Karpas-422 (cell line): ENCODE measurements at regions not wholly inside any gene's neighbourhood (a gene's known extent, or its start where the extent isn't known, plus 50 kb on each side); places are given as distances from the start of the nearest gene placed in this dataset.

Source experiments
- DNase-seq: peaks from one replicate; pipeline ENCODE4 v3.0.0-alpha.2; 2015
- H2AFZ ChIP-seq: fragments of 200-600 bp; sonication (generic); 2 replicates; pipeline ENCODE4 v1.6.1; 2014; ENCODE audit warnings: antibody characterized with exemption, low read length, mixed read lengths
- H3K27ac ChIP-seq: fragments of 200-600 bp; sonication (generic); 2 replicates; pipeline ENCODE4 v1.5.1; 2014; ENCODE audit warnings: mild to moderate bottlenecking, low read length, moderate library complexity
- H3K27me3 ChIP-seq: fragments of 200-600 bp; sonication (generic); 2 replicates; pipeline ENCODE4 v1.6.1; 2014; ENCODE audit warnings: low read length, mixed read lengths
- H3K36me3 ChIP-seq: fragments of 200-600 bp; sonication (generic); 2 replicates; pipeline ENCODE4 v1.6.1; 2014; ENCODE audit warnings: low read length, mixed read lengths; ENCODE audit not compliant: insufficient read depth
- H3K4me1 ChIP-seq: fragments of 200-600 bp; sonication (generic); 2 replicates; pipeline ENCODE4 v1.6.1; 2014; ENCODE audit warnings: mild to moderate bottlenecking, low read length, mixed read lengths
- H3K4me2 ChIP-seq: fragments of 200-600 bp; sonication (generic); 2 replicates; pipeline ENCODE4 v1.6.1; 2014; ENCODE audit warnings: low read length, low read depth, mild to moderate bottlenecking; ENCODE audit not compliant: poor library complexity, severe bottlenecking
- H3K4me3 ChIP-seq: fragments of 200-600 bp; sonication (generic); 2 replicates; pipeline ENCODE4 v1.5.1; 2014; ENCODE audit warnings: mild to moderate bottlenecking, antibody characterized with exemption, low read length, mixed read lengths
- H3K79me2 ChIP-seq: fragments of 200-600 bp; sonication (generic); 2 replicates; pipeline ENCODE4 v1.6.1; 2014; ENCODE audit warnings: mild to moderate bottlenecking, low read length, mixed read lengths
- H3K9ac ChIP-seq: fragments of 200-600 bp; sonication (generic); 2 replicates; pipeline ENCODE4 v1.6.0; 2014; ENCODE audit warnings: low read length
- H3K9me2 ChIP-seq: fragments of 200-600 bp; sonication (generic), shearing (Covaris generic); replicated peaks from 2 replicates; pipeline ENCODE4 v1.6.0; 2014; ENCODE audit warnings: mild to moderate bottlenecking, low read length, moderate library complexity; ENCODE audit not compliant: insufficient read depth
- H3K9me3 ChIP-seq: fragments of 300-700, 200-600 bp; sonication (generic); 2 replicates; pipeline ENCODE4 v1.6.1; 2014; ENCODE audit warnings: low read length, mixed read lengths
- H4K20me1 ChIP-seq: fragments of 200-600 bp; sonication (generic); 2 replicates; pipeline ENCODE4 v1.6.1; 2014; ENCODE audit warnings: mild to moderate bottlenecking, antibody characterized with exemption, low read length, low read depth; ENCODE audit not compliant: insufficient read depth

GRCh38 chr4:14309431-14309830 is 681.9 kb upstream of the BOD1L1 start:
- no peaks in the 10 kb centered on the region for H4K20me1 ChIP-seq
- H3K27me3 ChIP-seq, result no peaks in the 10 kb centered on the region
- DNase-seq, result no peak
- no peaks in the 10 kb centered on the region for H3K9me3 ChIP-seq
- H3K9me2 ChIP-seq, result 0 out of 2 replicates have a peak, but pooled peaks cover 5% of the 10 kb centered on the region
- H2AFZ ChIP-seq, result no peak overlapping the region
- no peak overlapping the region for H3K27ac ChIP-seq
- H3K4me1 ChIP-seq, result no peaks in the 10 kb centered on the region
- no peaks in the 10 kb centered on the region for H3K79me2 ChIP-seq
- H3K36me3 ChIP-seq, result no peaks in the 10 kb centered on the region
- H3K9ac ChIP-seq, result no peak overlapping the region
- no peak overlapping the region for H3K4me3 ChIP-seq
- no peak overlapping the region for H3K4me2 ChIP-seq

- Histone ChIP-seq H4K20me1 (no peaks in the 10 kb centered on the region), H3K27ac (no peak overlapping the region), H3K79me2 (no peaks in the 10 kb centered on the region), H3K4me2 (no peak overlapping the region), H3K9me2 (0 out of 2 replicates have a peak, but pooled peaks cover 5% of the 10 kb centered on the region), H3K4me1 (no peaks in the 10 kb centered on the region), H3K9ac (no peak overlapping the region), H3K36me3 (no peaks in the 10 kb centered on the region), H3K9me3 (no peaks in the 10 kb centered on the region), H3K27me3 (no peaks in the 10 kb centered on the region), H3K4me3 (no peak overlapping the region), H2AFZ (no peak overlapping the region)
- DNase-seq, result no peak
Measured at GRCh38 chr4:14313757-14314156, 686.2 kb upstream of the BOD1L1 start.

DNA sequence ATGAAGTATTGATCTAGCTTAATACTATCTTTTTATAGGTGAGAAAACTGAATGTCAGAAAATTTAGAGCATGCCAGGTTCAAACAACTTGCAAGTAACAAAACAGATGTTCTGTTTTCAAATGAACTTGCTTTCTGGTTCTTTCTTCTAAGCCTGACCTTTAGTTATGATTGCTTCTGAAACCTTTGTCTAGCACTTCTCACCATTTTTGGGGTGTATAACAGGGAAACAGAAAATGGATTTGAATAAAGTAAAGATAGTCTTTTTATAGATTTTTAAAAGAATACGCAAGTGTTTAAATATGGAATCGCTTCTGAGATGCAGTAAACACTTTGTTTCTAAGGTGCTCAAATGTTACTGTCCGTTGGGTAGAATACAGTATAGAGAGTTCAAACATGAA is 687.2 kb upstream of the CPEB2 start:
- Histone ChIP-seq H3K79me2 (no peaks in the 10 kb centered on the region), H3K4me2 (no peak overlapping the region), H4K20me1 (no peaks in the 10 kb centered on the region), H3K27ac (no peak overlapping the region), H3K9me2 (0 out of 2 replicates have a peak, but pooled peaks cover 5% of the 10 kb centered on the region), H3K4me1 (no peaks in the 10 kb centered on the region), H3K36me3 (no peaks in the 10 kb centered on the region), H2AFZ (no peak overlapping the region), H3K4me3 (no peak overlapping the region), H3K27me3 (no peaks in the 10 kb centered on the region), H3K9ac (no peak overlapping the region), H3K9me3 (no peaks in the 10 kb centered on the region)
- no peak for DNase-seq

DNA sequence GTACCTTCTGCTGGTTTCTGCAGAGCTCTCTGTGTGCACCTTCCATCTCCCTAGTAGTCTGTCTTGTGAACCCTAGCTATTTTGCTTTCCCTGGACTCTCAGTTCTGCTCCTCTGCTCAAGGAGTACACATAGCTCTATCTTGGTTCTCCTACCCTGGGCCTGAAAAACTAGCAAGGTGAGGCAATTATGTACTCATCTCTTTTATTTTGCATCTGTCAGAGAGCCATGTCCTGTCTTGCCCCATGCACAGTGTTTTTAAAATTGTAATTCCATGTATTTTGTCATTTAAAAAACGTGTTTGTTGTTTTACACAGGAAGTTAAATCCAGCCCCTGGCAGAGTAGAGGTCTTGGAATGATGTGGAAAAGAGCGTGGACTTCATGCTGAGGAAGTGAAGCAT is 684.9 kb upstream of the CPEB2 start:
- no peaks in the 10 kb centered on the region for H4K20me1 ChIP-seq
- no peak for DNase-seq

DNA sequence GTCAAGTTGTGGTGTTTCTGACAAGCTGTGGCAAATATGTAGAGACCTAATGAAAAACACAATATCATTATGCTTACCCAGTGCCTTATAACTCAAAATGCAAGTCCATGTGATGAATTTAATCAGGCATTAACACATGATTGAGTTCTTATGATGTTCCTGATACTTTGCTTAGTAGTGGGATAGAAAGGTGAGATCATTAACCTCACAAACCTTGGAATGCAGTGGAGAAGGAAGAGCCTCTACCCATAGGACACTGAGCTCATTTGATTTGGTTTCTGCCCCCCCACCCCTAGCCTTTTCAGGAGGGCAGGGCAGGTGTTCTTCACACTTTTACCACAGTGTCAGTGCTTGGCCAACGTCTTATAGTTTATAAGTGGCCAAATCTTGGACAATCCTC is 683.6 kb upstream of the CPEB2 start:
- no peak overlapping the region for H3K9ac ChIP-seq
- H4K20me1 ChIP-seq, result no peaks in the 10 kb centered on the region
- no peaks in the 10 kb centered on the region for H3K27me3 ChIP-seq
- no peak overlapping the region for H2AFZ ChIP-seq
- H3K79me2 ChIP-seq, result no peaks in the 10 kb centered on the region
- H3K9me2 ChIP-seq, result no peaks in the 10 kb centered on the region
- H3K4me2 ChIP-seq, result no peak overlapping the region
- no peak overlapping the region for H3K27ac ChIP-seq
- no peaks in the 10 kb centered on the region for H3K36me3 ChIP-seq
- no peaks in the 10 kb centered on the region for H3K4me1 ChIP-seq
- DNase-seq, result no peak
- no peaks in the 10 kb centered on the region for H3K9me3 ChIP-seq
- H3K4me3 ChIP-seq, result no peak overlapping the region

More for the DNA sequence above, 684.9 kb upstream of the CPEB2 start:
- H3K4me1 ChIP-seq, result no peaks in the 10 kb centered on the region
- H2AFZ ChIP-seq, result no peak overlapping the region
- no peak overlapping the region for H3K9ac ChIP-seq
- no peak overlapping the region for H3K4me2 ChIP-seq
- no peaks in the 10 kb centered on the region for H3K27me3 ChIP-seq
- no peak overlapping the region for H3K4me3 ChIP-seq
- H3K27ac ChIP-seq, result no peak overlapping the region
- H3K36me3 ChIP-seq, result no peaks in the 10 kb centered on the region
- H3K79me2 ChIP-seq, result no peaks in the 10 kb centered on the region
- no peaks in the 10 kb centered on the region for H3K9me3 ChIP-seq
- no peaks in the 10 kb centered on the region for H3K9me2 ChIP-seq

DNA sequence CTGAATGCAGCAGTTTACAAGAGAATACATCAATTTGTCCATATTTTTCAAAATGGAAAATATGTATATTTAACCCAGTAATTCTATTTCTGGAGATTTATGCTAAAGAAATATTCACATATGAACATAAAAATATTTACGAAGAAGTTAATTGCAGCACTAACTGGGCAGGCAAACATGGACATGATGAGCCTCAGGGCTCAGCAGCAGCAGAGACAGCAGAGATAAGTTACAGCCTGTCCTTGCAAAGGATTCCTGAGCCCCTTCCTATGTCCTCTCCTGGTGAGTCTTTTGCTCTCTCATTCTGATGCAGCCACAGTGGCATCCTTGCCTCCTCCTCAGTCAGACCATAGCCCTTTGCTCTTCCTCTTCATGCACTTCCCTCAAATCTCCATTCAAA is 680.6 kb upstream of the CPEB2 start:
- H3K79me2 ChIP-seq, result no peaks in the 10 kb centered on the region
- no peak overlapping the region for H3K27ac ChIP-seq
- no peak overlapping the region for H3K4me2 ChIP-seq
- H3K4me1 ChIP-seq, result no peaks in the 10 kb centered on the region
- H3K36me3 ChIP-seq, result no peaks in the 10 kb centered on the region
- no peaks in the 10 kb centered on the region for H3K9me2 ChIP-seq
- H2AFZ ChIP-seq, result no peak overlapping the region
- H3K4me3 ChIP-seq, result no peak overlapping the region
- H3K27me3 ChIP-seq, result no peaks in the 10 kb centered on the region
- H3K9ac ChIP-seq, result no peak overlapping the region
- no peaks in the 10 kb centered on the region for H4K20me1 ChIP-seq
- DNase-seq, result no peak
- H3K9me3 ChIP-seq, result no peaks in the 10 kb centered on the region

- Histone ChIP-seq H3K27ac (no peak overlapping the region), H3K79me2 (no peaks in the 10 kb centered on the region), H3K4me3 (no peak overlapping the region), H4K20me1 (no peaks in the 10 kb centered on the region), H3K9me3 (no peaks in the 10 kb centered on the region), H3K27me3 (no peaks in the 10 kb centered on the region), H2AFZ (no peak overlapping the region), H3K4me2 (no peak overlapping the region), H3K9me2 (no peaks in the 10 kb centered on the region), H3K36me3 (no peaks in the 10 kb centered on the region), H3K9ac (no peak overlapping the region), H3K4me1 (no peaks in the 10 kb centered on the region)
- DNase-seq, result no peak
Measured at GRCh38 chr4:14323191-14323590, 679.1 kb upstream of the CPEB2 start.

- H3K79me2 ChIP-seq, result no peaks in the 10 kb centered on the region
- H2AFZ ChIP-seq, result no peak overlapping the region
- no peaks in the 10 kb centered on the region for H3K9me2 ChIP-seq
- no peaks in the 10 kb centered on the region for H4K20me1 ChIP-seq
- no peak overlapping the region for H3K4me3 ChIP-seq
- no peaks in the 10 kb centered on the region; the same call in 1 of the 2 replicates for H3K9me3 ChIP-seq
- no peak overlapping the region for H3K27ac ChIP-seq
- no peaks in the 10 kb centered on the region for H3K4me1 ChIP-seq
- H3K27me3 ChIP-seq, result no peaks in the 10 kb centered on the region
- no peaks in the 10 kb centered on the region for H3K36me3 ChIP-seq
- no peak for DNase-seq
- H3K9ac ChIP-seq, result no peak overlapping the region
- no peak overlapping the region for H3K4me2 ChIP-seq
Measured at GRCh38 chr4:14329228-14329627, 673.1 kb upstream of the CPEB2 start.

DNA sequence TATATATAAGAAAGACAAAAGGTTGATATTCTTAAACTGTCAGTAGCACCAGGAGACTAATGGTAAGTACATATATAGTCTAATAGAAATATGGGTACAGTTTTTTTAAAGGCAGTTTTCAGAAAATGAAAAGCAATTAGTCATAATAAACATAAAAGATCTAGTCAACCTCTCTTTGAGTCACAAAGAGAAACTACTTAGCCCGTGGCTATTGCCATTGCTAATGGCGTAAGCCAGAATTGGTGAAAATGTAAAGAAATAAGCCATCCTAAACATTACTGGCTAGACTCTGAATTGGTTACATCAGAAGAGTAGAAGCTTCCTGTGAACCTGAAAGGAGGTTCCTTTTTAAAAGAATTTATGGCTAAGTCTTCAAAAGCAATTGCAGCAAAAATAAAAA is 668.7 kb upstream of the CPEB2 start:
- Histone ChIP-seq H3K79me2 (no peaks in the 10 kb centered on the region), H3K9me3 (no peaks in the 10 kb centered on the region; the same call in 1 of the 2 replicates), H3K9ac (no peak overlapping the region), H4K20me1 (no peaks in the 10 kb centered on the region), H3K27me3 (no peaks in the 10 kb centered on the region), H3K9me2 (no peaks in the 10 kb centered on the region), H3K4me3 (no peak overlapping the region), H2AFZ (no peak overlapping the region), H3K27ac (no peak overlapping the region), H3K4me2 (no peak overlapping the region), H3K36me3 (no peaks in the 10 kb centered on the region), H3K4me1 (no peaks in the 10 kb centered on the region)
- DNase-seq, result no peak
